Ishikawa (cell line): ENCODE measurements at regions not wholly inside any gene's neighbourhood (a gene's known extent, or its start where the extent isn't known, plus 50 kb on each side); places are given as distances from the start of the nearest gene placed in this dataset.

Experiments
- CEBPB ChIP-seq: IDR thresholded peaks from 2 replicates; pipeline ENCODE4 v1.6.1; 2012
- CREB1 ChIP-seq: IDR thresholded peaks from 2 replicates; pipeline ENCODE4 v1.6.1; 2012; ENCODE audit warnings: low read depth
- EGR1 ChIP-seq: IDR thresholded peaks from 2 replicates; pipeline ENCODE4 v1.6.1; 2012
- EP300 ChIP-seq: IDR thresholded peaks from 2 replicates; pipeline ENCODE4 v1.6.1; 2012; ENCODE audit warnings: borderline replicate concordance
- MAX ChIP-seq: IDR thresholded peaks from 2 replicates; pipeline ENCODE4 v1.6.1; 2012
- RAD21 ChIP-seq: IDR thresholded peaks from 2 replicates; pipeline ENCODE4 v1.6.1; 2012; ENCODE audit warnings: low read depth
- REST ChIP-seq: IDR thresholded peaks from 2 replicates; pipeline ENCODE4 v1.6.1; 2012; ENCODE audit warnings: low read depth, mild to moderate bottlenecking
- TAF1 ChIP-seq: IDR thresholded peaks from 2 replicates; pipeline ENCODE4 v1.6.1; 2012; ENCODE audit warnings: low read depth, mild to moderate bottlenecking
- TCF12 ChIP-seq: IDR thresholded peaks from 2 replicates; pipeline ENCODE4 v1.6.1; 2012; ENCODE audit warnings: low read depth
- TEAD4 ChIP-seq: IDR thresholded peaks from 2 replicates; pipeline ENCODE4 v1.6.1; 2012
- YY1 ChIP-seq: IDR thresholded peaks from 2 replicates; pipeline ENCODE4 v1.6.1; 2012; ENCODE audit warnings: low read depth
- TF ChIP-seq, protein P1 (sequence below): IDR thresholded peaks from 2 replicates; pipeline ENCODE4 v1.6.1; 2012

- TF ChIP-seq TAF1 (no peak), RAD21 (no peak), EGR1 (no peak), YY1 (no peak), CEBPB (no peak), EP300 (no peak), TCF12 (no peak), CREB1 (no peak), MAX (no peak), TEAD4 (no peak), REST (no peak)
- TF ChIP-seq, protein P1, sequence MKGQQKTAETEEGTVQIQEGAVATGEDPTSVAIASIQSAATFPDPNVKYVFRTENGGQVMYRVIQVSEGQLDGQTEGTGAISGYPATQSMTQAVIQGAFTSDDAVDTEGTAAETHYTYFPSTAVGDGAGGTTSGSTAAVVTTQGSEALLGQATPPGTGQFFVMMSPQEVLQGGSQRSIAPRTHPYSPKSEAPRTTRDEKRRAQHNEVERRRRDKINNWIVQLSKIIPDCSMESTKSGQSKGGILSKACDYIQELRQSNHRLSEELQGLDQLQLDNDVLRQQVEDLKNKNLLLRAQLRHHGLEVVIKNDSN, result no peak
These were observed 677.0 kb upstream of the KLF4 start for GRCh38 chr9:108166519-108166918.
